ENCODE measurements at regions not wholly inside any gene's neighbourhood (a gene's known extent, or its start where the extent isn't known, plus 50 kb on each side); places are given as distances from the start of the nearest gene placed in this dataset.

DNA sequence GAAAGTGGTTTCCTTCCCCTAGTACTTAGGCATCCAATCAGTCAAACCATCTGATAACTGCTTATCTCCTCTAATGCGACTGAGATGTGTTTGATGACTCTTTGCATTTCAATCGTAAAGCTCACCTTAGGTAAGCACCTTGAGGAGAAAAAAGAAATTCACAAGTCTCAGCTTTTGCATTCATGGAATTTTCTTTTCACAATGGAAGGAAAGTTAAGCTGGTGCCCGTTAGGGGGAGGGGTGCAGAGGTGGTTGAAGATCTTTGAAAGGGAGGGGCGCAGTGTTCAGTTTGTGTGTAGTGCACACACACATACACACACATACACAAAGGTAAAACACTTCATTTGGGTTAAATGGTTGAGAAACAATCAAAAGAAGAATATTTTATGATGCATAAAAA, 87.1 kb upstream of the SALL4 start:
- intact Hi-C loops (cut with micrococcal nuclease; ENCODE audit: unreplicated experiment), result no loop called here
- Histone ChIP-seq H3K4me3 (ENCODE audit: low read depth, low read length, poor library complexity, severe bottlenecking) (no peak overlapping the region), H3K79me2 (ENCODE audit: insufficient read depth, low read depth, low read length) (no peaks in the 10 kb centered on the region), H2AFZ (ENCODE audit: low read length) (no peak overlapping the region), H4K20me1 (ENCODE audit: insufficient read depth, low read length) (no peaks in the 10 kb centered on the region), H3K36me3 (ENCODE audit: insufficient read depth, low read length) (no peaks in the 10 kb centered on the region), H3K4me2 (ENCODE audit: low read length) (no peak overlapping the region), H3K27ac (ENCODE audit: low read depth, low read length, poor library complexity, severe bottlenecking) (no peak overlapping the region), H3K9me2 (ENCODE audit: insufficient read depth, low read length) (no peaks in the 10 kb centered on the region), H3K9me3 (ENCODE audit: low read length) (no peaks in the 10 kb centered on the region), H3K4me1 (ENCODE audit: insufficient read depth, low read length, poor library complexity, severe bottlenecking) (no peaks in the 10 kb centered on the region)
- ChIA-PET POLR2A (no interaction called here), CTCF (ENCODE audit: unreplicated experiment) (no interaction called here)
- BruUV-seq (replicated peaks), result no TSS peak
- TF ChIP-seq, protein P1, sequence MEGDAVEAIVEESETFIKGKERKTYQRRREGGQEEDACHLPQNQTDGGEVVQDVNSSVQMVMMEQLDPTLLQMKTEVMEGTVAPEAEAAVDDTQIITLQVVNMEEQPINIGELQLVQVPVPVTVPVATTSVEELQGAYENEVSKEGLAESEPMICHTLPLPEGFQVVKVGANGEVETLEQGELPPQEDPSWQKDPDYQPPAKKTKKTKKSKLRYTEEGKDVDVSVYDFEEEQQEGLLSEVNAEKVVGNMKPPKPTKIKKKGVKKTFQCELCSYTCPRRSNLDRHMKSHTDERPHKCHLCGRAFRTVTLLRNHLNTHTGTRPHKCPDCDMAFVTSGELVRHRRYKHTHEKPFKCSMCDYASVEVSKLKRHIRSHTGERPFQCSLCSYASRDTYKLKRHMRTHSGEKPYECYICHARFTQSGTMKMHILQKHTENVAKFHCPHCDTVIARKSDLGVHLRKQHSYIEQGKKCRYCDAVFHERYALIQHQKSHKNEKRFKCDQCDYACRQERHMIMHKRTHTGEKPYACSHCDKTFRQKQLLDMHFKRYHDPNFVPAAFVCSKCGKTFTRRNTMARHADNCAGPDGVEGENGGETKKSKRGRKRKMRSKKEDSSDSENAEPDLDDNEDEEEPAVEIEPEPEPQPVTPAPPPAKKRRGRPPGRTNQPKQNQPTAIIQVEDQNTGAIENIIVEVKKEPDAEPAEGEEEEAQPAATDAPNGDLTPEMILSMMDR (conservative IDR thresholded peaks at IDR 0.05; ENCODE audit: low read length), result no peak
- no peak for TF ChIP-seq EZH2phosphoT487 (IDR thresholded peaks at IDR 0.05; ENCODE audit: borderline replicate concordance, low read depth, low read length)
- no peak for DNase-seq (ENCODE audit: low spot score)

DNA sequence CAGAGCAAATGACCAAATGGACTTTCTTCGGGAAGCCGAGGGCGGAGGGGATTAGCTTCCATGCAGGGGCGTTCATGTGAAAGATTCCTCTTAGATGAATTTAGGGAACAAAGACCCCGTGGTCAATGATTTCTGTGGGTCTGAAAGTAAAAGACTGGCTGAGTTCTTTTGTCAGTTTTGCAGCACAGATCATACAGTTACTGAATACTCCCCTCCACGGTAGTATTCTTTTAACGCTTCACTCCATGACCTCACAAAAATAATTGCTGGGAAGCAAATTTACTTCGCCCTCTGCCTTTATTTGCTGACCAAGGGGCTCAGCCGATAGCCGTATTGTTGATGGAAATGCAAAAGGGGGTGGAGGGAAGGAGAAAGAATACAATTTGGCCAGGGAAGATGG, 86.0 kb upstream of the SALL4 start:
- no peaks in the 10 kb centered on the region for H3K9me2 ChIP-seq (ENCODE audit: insufficient read depth, low read length)
- CTCF ChIA-PET (ENCODE audit: unreplicated experiment), result no interaction called here

DNA sequence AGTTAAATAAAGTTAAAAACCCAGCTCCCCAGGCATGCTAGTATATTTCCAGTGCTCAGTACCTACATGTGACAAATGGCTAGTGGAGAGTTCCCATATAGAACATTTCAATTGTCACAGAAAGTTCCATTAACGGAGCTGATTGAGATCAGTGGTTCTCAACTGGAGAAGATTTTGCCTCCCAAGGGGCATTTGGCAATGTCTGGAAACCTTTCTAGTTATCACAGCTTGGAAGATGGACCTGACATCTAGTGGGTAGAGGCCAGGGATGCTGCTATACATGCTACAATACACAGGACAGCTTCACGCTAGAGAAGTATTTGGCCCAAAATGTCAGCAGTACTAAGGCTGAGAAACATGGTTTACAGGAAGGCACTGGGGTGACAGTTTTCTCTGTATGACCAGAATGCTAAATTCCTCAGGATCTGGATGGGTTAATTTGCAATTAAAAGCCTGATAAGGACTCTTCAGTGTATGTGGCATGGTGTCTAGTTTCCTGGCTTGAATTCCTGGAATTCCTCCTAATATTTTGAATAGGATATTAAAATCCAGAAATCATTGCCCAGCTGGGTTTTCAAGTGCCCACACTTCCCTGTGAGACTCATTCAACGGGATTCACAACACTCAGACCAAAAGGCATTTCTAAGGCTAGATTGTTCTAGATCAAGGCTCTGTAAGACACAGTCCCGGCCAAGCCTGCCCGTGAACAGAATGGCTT, 84.7 kb upstream of the SALL4 start:
- BruUV-seq (replicated peaks), result no TSS peak
- ChIA-PET POLR2A (interaction anchor here (0.6 kb wide), 1 partner anchor 860 kb away, joined by 3 read pairs; no protein-coding TSS in a partner anchor), CTCF (ENCODE audit: unreplicated experiment) (no interaction called here)

More for the DNA sequence above, 86.0 kb upstream of the SALL4 start:
- Histone ChIP-seq H3K4me1 (ENCODE audit: insufficient read depth, low read length, poor library complexity, severe bottlenecking) (no peaks in the 10 kb centered on the region), H3K4me3 (ENCODE audit: low read depth, low read length, poor library complexity, severe bottlenecking) (no peak overlapping the region), H3K79me2 (ENCODE audit: insufficient read depth, low read depth, low read length) (no peaks in the 10 kb centered on the region), H2AFZ (ENCODE audit: low read length) (no peak overlapping the region), H3K36me3 (ENCODE audit: insufficient read depth, low read length) (no peaks in the 10 kb centered on the region), H3K27ac (ENCODE audit: low read depth, low read length, poor library complexity, severe bottlenecking) (no peak overlapping the region), H4K20me1 (ENCODE audit: insufficient read depth, low read length) (no peaks in the 10 kb centered on the region), H3K4me2 (ENCODE audit: low read length) (no peak overlapping the region), H3K9me3 (ENCODE audit: low read length) (no peaks in the 10 kb centered on the region)
- BruUV-seq (replicated peaks), result no TSS peak
- no peak for DNase-seq (ENCODE audit: low spot score)
- POLR2A ChIA-PET, result no interaction called here
- intact Hi-C loops (cut with micrococcal nuclease; ENCODE audit: unreplicated experiment), result no loop called here
- TF ChIP-seq EZH2phosphoT487 (IDR thresholded peaks at IDR 0.05; ENCODE audit: borderline replicate concordance, low read depth, low read length), result no peak
- TF ChIP-seq, protein P1 (conservative IDR thresholded peaks at IDR 0.05; ENCODE audit: low read length), result no peak

More for the DNA sequence above, 84.7 kb upstream of the SALL4 start:
- Histone ChIP-seq H3K4me3 (ENCODE audit: low read depth, low read length, poor library complexity, severe bottlenecking) (no peak overlapping the region), H3K79me2 (ENCODE audit: insufficient read depth, low read depth, low read length) (no peaks in the 10 kb centered on the region), H3K4me2 (ENCODE audit: low read length) (no peak overlapping the region), H3K27ac (ENCODE audit: low read depth, low read length, poor library complexity, severe bottlenecking) (no peak overlapping the region), H3K9me3 (ENCODE audit: low read length) (no peaks in the 10 kb centered on the region), H3K4me1 (ENCODE audit: insufficient read depth, low read length, poor library complexity, severe bottlenecking) (no peaks in the 10 kb centered on the region), H3K9me2 (ENCODE audit: insufficient read depth, low read length) (no peaks in the 10 kb centered on the region), H3K36me3 (ENCODE audit: insufficient read depth, low read length) (no peaks in the 10 kb centered on the region), H2AFZ (ENCODE audit: low read length) (no peak overlapping the region), H4K20me1 (ENCODE audit: insufficient read depth, low read length) (no peaks in the 10 kb centered on the region)
- no peak for DNase-seq (ENCODE audit: low spot score)
- intact Hi-C loops (cut with micrococcal nuclease; ENCODE audit: unreplicated experiment), result no loop called here
- TF ChIP-seq, protein P1 (conservative IDR thresholded peaks at IDR 0.05; ENCODE audit: low read length), result no peak
- no peak for TF ChIP-seq EZH2phosphoT487 (IDR thresholded peaks at IDR 0.05; ENCODE audit: borderline replicate concordance, low read depth, low read length)
